ENCODE measurements at regions not wholly inside any gene's neighbourhood (a gene's known extent, or its start where the extent isn't known, plus 50 kb on each side); places are given as distances from the start of the nearest gene placed in this dataset.

DNA sequence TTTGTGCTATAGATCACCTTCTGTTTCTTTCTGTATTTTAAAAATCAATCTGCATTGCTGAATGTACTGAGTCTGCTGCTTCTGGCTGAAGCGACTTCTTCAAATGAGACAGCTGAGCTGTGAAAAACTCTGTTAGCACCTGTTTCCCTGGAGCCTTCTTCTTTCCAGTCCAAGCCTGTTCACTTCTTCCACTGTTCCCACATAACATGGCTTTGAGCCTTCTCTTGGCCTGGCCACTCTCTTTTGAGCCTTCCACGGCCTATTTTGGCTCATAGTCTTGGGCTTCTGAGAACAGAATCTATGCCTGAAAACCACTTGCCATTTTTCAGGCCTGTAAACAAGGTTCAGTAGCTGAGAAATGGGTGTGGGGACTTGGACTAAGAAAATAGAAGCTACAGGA lies 132.9 kb upstream of the IGFBP7 start:
- no peak overlapping the region for H3K4ac ChIP-seq (ENCODE audit: low read depth in 1 of 2, low read length in 2 of 2)
- H3K9ac ChIP-seq (ENCODE audit: low read length) = no peak overlapping the region
- H3K27ac ChIP-seq (ENCODE audit: low read length, poor library complexity, severe bottlenecking) = no peak overlapping the region
- no peak overlapping the region for H3K4me2 ChIP-seq (ENCODE audit: low read length, poor library complexity, severe bottlenecking)
- no peak overlapping the region for H3K18ac ChIP-seq (ENCODE audit: low read depth in 1 of 2, low read length in 2 of 2)
- no peak overlapping the region for H3K4me3 ChIP-seq (ENCODE audit: insufficient read depth in 1 of 2, low read depth in 1 of 2, low read length in 2 of 2)
- no peak overlapping the region for H2AFZ ChIP-seq (ENCODE audit: low read depth, low read length)
- H2BK12ac ChIP-seq (ENCODE audit: low read length in 2 of 2) = no peak overlapping the region
- no peak overlapping the region for H2BK15ac ChIP-seq (ENCODE audit: low read depth, poor library complexity, severe bottlenecking)
- no peak overlapping the region for H2AK5ac ChIP-seq (ENCODE audit: low read length, severe bottlenecking)
- DNase-seq = no peak
- H3K36me3 ChIP-seq (ENCODE audit: control insufficient read depth in 1 of 2, insufficient read depth in 2 of 2, low read depth in 1 of 2, low read length in 2 of 2) = no peaks in the 10 kb centered on the region
- no peak overlapping the region for H2BK5ac ChIP-seq (ENCODE audit: low read depth, low read length, poor library complexity, severe bottlenecking)
- H3K27me3 ChIP-seq (ENCODE audit: control insufficient read depth in 1 of 2, insufficient read depth in 1 of 2, low read length in 2 of 2) = peaks cover 0 to 20% of the 10 kb centered on the region in 2 experiments
- no peak overlapping the region for H4K91ac ChIP-seq (ENCODE audit: low read length)
- no peak overlapping the region for H4K8ac ChIP-seq (ENCODE audit: low read length)
- H3K4me1 ChIP-seq (ENCODE audit: control insufficient read depth, insufficient read depth, low read depth, low read length) = no peaks in the 10 kb centered on the region
- 90% methylated on average over 2 of the region's 2 CpGs for WGBS
- H2BK120ac ChIP-seq (ENCODE audit: low read depth, low read length) = no peak overlapping the region
- no peak overlapping the region for H3K14ac ChIP-seq (ENCODE audit: low read length in 2 of 2)
- H3K23ac ChIP-seq (ENCODE audit: low read length in 2 of 2) = no peak overlapping the region
- H3K9me3 ChIP-seq (ENCODE audit: control insufficient read depth, low read length) = no peaks in the 10 kb centered on the region
- H3K79me1 ChIP-seq (replicated peaks; ENCODE audit: low read length, poor library complexity, severe bottlenecking) = no peaks in the 10 kb centered on the region

DNA sequence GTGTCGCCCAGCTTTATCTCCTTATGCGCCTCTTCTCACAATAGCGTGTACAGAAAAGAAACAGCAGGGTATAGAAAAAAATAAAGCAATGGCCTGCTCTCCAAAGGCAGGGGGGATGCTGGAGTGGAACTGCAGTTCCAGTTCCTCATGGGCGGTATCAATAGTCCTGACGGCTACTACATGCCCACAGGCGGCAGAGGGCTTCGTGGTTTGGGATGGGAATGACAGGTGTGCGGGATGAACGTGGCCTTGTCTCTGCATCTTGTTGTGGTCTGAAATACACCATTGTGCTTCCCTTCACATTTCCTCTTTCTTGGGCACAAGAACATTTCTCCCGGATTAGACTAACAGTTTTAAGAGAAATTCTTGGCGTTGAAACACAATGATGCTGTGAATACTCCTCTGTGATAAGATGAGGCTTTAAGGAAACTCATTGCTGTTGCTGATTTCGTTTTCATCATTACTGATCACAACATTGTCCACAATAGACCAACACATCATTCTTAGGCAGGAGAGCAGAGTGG lies 124.1 kb upstream of the IGFBP7 start:
- Histone ChIP-seq H3K36me3 (ENCODE audit: control insufficient read depth in 1 of 2, insufficient read depth in 2 of 2, low read depth in 1 of 2, low read length in 2 of 2) (no peaks in the 10 kb centered on the region), H3K9ac (ENCODE audit: low read length) (no peak overlapping the region), H3K4me1 (ENCODE audit: control insufficient read depth, insufficient read depth, low read depth, low read length) (peaks cover 3% of the 10 kb centered on the region), H3K4me3 (ENCODE audit: insufficient read depth in 1 of 2, low read depth in 1 of 2, low read length in 2 of 2) (no peak overlapping the region), H3K27me3 (ENCODE audit: control insufficient read depth in 1 of 2, insufficient read depth in 1 of 2, low read length in 2 of 2) (peaks cover 0 to 3% of the 10 kb centered on the region in 2 experiments), H2BK5ac (ENCODE audit: low read depth, low read length, poor library complexity, severe bottlenecking) (no peak overlapping the region), H2BK15ac (ENCODE audit: low read depth, poor library complexity, severe bottlenecking) (no peak overlapping the region), H2BK12ac (ENCODE audit: low read length in 2 of 2) (peak overlapping the region in 1 of 2 experiments; percentile 43), H3K14ac (ENCODE audit: low read length in 2 of 2) (no peak overlapping the region), H3K4ac (ENCODE audit: low read depth in 1 of 2, low read length in 2 of 2) (no peak overlapping the region), H3K4me2 (ENCODE audit: low read length, poor library complexity, severe bottlenecking) (no peak overlapping the region), H2BK120ac (ENCODE audit: low read depth, low read length) (no peak overlapping the region), H4K91ac (ENCODE audit: low read length) (no peak overlapping the region), H3K18ac (ENCODE audit: low read depth in 1 of 2, low read length in 2 of 2) (peak overlapping the region in 1 of 2 experiments; percentile 67), H2AFZ (ENCODE audit: low read depth, low read length) (no peak overlapping the region), H4K8ac (ENCODE audit: low read length) (no peak overlapping the region), H3K27ac (ENCODE audit: low read length, poor library complexity, severe bottlenecking) (no peak overlapping the region), H2AK5ac (ENCODE audit: low read length, severe bottlenecking) (peak overlapping the region; percentile 55), H3K79me1 (replicated peaks; ENCODE audit: low read length, poor library complexity, severe bottlenecking) (no peaks in the 10 kb centered on the region), H3K23ac (ENCODE audit: low read length in 2 of 2) (no peak overlapping the region), H3K9me3 (ENCODE audit: control insufficient read depth, low read length) (no peaks in the 10 kb centered on the region)
- no peak for DNase-seq
- WGBS = 82% methylated on average over 12 of the region's 12 CpGs

DNA sequence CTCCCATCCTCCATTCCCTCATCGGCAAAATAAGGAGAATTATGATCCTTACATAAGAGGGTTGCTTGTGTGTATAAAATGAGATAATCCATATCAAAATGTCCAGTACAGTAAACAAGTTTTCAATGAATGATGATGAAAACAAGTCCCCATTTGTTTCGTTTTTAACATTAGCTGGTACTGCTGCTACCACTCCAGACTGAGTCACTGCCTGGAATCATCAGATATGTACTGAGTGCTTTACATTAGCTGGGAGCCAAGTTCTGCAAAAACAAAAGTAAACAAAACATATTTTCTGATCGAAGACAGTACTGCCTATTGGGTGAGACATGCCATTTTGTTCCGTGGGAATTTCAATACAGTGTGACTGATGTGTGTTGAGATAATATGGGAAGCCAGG lies 123.2 kb upstream of the IGFBP7 start:
- Histone ChIP-seq H3K9ac (ENCODE audit: low read length) (no peak overlapping the region), H3K36me3 (ENCODE audit: control insufficient read depth in 1 of 2, insufficient read depth in 2 of 2, low read depth in 1 of 2, low read length in 2 of 2) (no peaks in the 10 kb centered on the region), H2BK12ac (ENCODE audit: low read length in 2 of 2) (no peak overlapping the region), H3K23ac (ENCODE audit: low read length in 2 of 2) (no peak overlapping the region), H3K27me3 (ENCODE audit: control insufficient read depth in 1 of 2, insufficient read depth in 1 of 2, low read length in 2 of 2) (peaks cover 0 to 3% of the 10 kb centered on the region in 2 experiments), H3K79me1 (replicated peaks; ENCODE audit: low read length, poor library complexity, severe bottlenecking) (no peaks in the 10 kb centered on the region), H4K8ac (ENCODE audit: low read length) (no peak overlapping the region), H2BK5ac (ENCODE audit: low read depth, low read length, poor library complexity, severe bottlenecking) (no peak overlapping the region), H3K4me3 (ENCODE audit: insufficient read depth in 1 of 2, low read depth in 1 of 2, low read length in 2 of 2) (peak overlapping the region in 1 of 2 experiments; percentile 38), H2AFZ (ENCODE audit: low read depth, low read length) (no peak overlapping the region), H3K4me1 (ENCODE audit: control insufficient read depth, insufficient read depth, low read depth, low read length) (peaks cover 3% of the 10 kb centered on the region), H3K18ac (ENCODE audit: low read depth in 1 of 2, low read length in 2 of 2) (peak overlapping the region in 1 of 2 experiments; percentile 84), H3K9me3 (ENCODE audit: control insufficient read depth, low read length) (no peaks in the 10 kb centered on the region), H3K4me2 (ENCODE audit: low read length, poor library complexity, severe bottlenecking) (no peak overlapping the region), H3K4ac (ENCODE audit: low read depth in 1 of 2, low read length in 2 of 2) (no peak overlapping the region), H2AK5ac (ENCODE audit: low read length, severe bottlenecking) (no peak overlapping the region), H3K14ac (ENCODE audit: low read length in 2 of 2) (no peak overlapping the region), H4K91ac (ENCODE audit: low read length) (no peak overlapping the region), H3K27ac (ENCODE audit: low read length, poor library complexity, severe bottlenecking) (no peak overlapping the region), H2BK15ac (ENCODE audit: low read depth, poor library complexity, severe bottlenecking) (no peak overlapping the region), H2BK120ac (ENCODE audit: low read depth, low read length) (no peak overlapping the region)
- DNase-seq = peak; percentile 82
- 21% methylated on average over 3 of the region's 4 CpGs for WGBS

DNA sequence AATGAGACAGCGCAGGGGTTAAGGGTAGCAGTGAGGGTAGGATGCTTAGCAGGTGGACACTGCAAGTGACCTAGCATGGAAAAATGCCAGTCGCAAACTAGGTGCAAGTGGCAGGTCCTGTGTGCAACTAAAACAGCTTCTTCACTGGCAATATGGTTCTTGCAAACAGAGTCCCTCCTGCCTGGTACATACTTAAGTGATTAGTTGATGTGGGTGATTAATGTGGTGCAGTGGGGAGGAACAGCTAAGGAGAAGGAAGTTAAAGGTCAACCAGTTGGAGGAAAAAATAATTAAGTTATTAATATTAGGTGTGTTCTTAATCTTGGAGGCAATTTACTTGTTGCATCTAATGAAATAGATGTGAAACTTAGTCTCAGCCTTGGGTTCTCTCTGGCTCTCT lies 121.6 kb upstream of the IGFBP7 start:
- Histone ChIP-seq H3K27ac (ENCODE audit: low read length, poor library complexity, severe bottlenecking) (no peak overlapping the region), H2AFZ (ENCODE audit: low read depth, low read length) (no peak overlapping the region), H3K4me2 (ENCODE audit: low read length, poor library complexity, severe bottlenecking) (no peak overlapping the region), H3K14ac (ENCODE audit: low read length in 2 of 2) (peak overlapping the region in 1 of 2 experiments; percentile 83), H2BK5ac (ENCODE audit: low read depth, low read length, poor library complexity, severe bottlenecking) (no peak overlapping the region), H2BK15ac (ENCODE audit: low read depth, poor library complexity, severe bottlenecking) (no peak overlapping the region), H3K4me3 (ENCODE audit: insufficient read depth in 1 of 2, low read depth in 1 of 2, low read length in 2 of 2) (no peak overlapping the region), H2BK12ac (ENCODE audit: low read length in 2 of 2) (no peak overlapping the region), H3K27me3 (ENCODE audit: control insufficient read depth in 1 of 2, insufficient read depth in 1 of 2, low read length in 2 of 2) (no peaks in the 10 kb centered on the region), H3K4me1 (ENCODE audit: control insufficient read depth, insufficient read depth, low read depth, low read length) (peaks cover 3% of the 10 kb centered on the region), H3K23ac (ENCODE audit: low read length in 2 of 2) (no peak overlapping the region), H4K8ac (ENCODE audit: low read length) (no peak overlapping the region), H3K9me3 (ENCODE audit: control insufficient read depth, low read length) (no peaks in the 10 kb centered on the region), H2AK5ac (ENCODE audit: low read length, severe bottlenecking) (no peak overlapping the region), H3K79me1 (replicated peaks; ENCODE audit: low read length, poor library complexity, severe bottlenecking) (no peaks in the 10 kb centered on the region), H3K18ac (ENCODE audit: low read depth in 1 of 2, low read length in 2 of 2) (no peak overlapping the region), H4K91ac (ENCODE audit: low read length) (no peak overlapping the region), H2BK120ac (ENCODE audit: low read depth, low read length) (no peak overlapping the region), H3K9ac (ENCODE audit: low read length) (no peak overlapping the region), H3K36me3 (ENCODE audit: control insufficient read depth in 1 of 2, insufficient read depth in 2 of 2, low read depth in 1 of 2, low read length in 2 of 2) (no peaks in the 10 kb centered on the region), H3K4ac (ENCODE audit: low read depth in 1 of 2, low read length in 2 of 2) (no peak overlapping the region)
- WGBS = 68% methylated on average over 2 of the region's 2 CpGs
- peak; percentile 6 for DNase-seq

Measured in mesenchymal stem cell (in vitro differentiated cells and primary cell).